A673 (cell line): ENCODE measurements at regions not wholly inside any gene's neighbourhood (a gene's known extent, or its start where the extent isn't known, plus 50 kb on each side); places are given as distances from the start of the nearest gene placed in this dataset.

Experiments used
- CTCF ChIP-seq: fragments of 300-800, 200-600 bp; sonication (generic); conservative IDR thresholded peaks from 2 replicates; pipeline ENCODE4 v1.5.1; 2017; ENCODE audit warnings: low read depth, mild to moderate bottlenecking, antibody characterized with exemption, low read length, moderate library complexity, mixed read lengths
- EZH2 ChIP-seq: fragments of 200-600 bp; sonication (generic); IDR thresholded peaks from 2 replicates; pipeline ENCODE4 v1.6.1; 2017; ENCODE audit warnings: borderline replicate concordance, low read depth, mild to moderate bottlenecking, mixed read lengths, antibody characterized with exemption, low read length; ENCODE audit not compliant: poor library complexity, severe bottlenecking

- no peak for TF ChIP-seq CTCF
- no peak for TF ChIP-seq EZH2
Observed at GRCh38 chr22:49352361-49353169, 475.1 kb downstream of the BRD1 start.
